WTC11 (cell line): ENCODE measurements at regions not wholly inside any gene's neighbourhood (a gene's known extent, or its start where the extent isn't known, plus 50 kb on each side); places are given as distances from the start of the nearest gene placed in this dataset.

Source experiments
- ATAC-seq: fragments of 200-7000 bp; cut with Tn5 transposase; 2 replicates; pipeline ENCODE4 v1.10.0; 2021; ENCODE audit warnings: mild to moderate bottlenecking, moderate library complexity
- CTCF ChIA-PET: fragments of 300-600 bp; sonication (Branson Sonifier 250); formaldehyde crosslinking; loops from one replicate; lab custom pipeline; 2021; ENCODE audit warnings: antibody characterized with exemption; lab: Charles Lee
- POLR2A ChIA-PET: fragments of 350-600 bp; sonication (Branson Sonifier 250); formaldehyde crosslinking; loops from one replicate; lab custom pipeline; 2021; ENCODE audit warnings: antibody characterized with exemption; lab: Charles Lee
- DNase-seq: peaks from one replicate; pipeline ENCODE4 v3.0.0; 2021; ENCODE audit warnings: low spot score
- H3K27ac Mint-ChIP-seq: 2 replicates; pipeline ENCODE4 v1.8.0; 2021; ENCODE audit warnings: mixed read lengths
- H3K27me3 Mint-ChIP-seq: 2 replicates; pipeline ENCODE4 v1.8.0; 2021; ENCODE audit warnings: low read depth, mild to moderate bottlenecking, moderate library complexity, mixed read lengths
- H3K36me3 Mint-ChIP-seq: 2 replicates; pipeline ENCODE4 v1.8.0; 2021; ENCODE audit warnings: mixed read lengths
- H3K4me1 Mint-ChIP-seq: 2 replicates; pipeline ENCODE4 v1.8.0; 2022; ENCODE audit warnings: mixed read lengths
- H3K4me3 Mint-ChIP-seq: 2 replicates; pipeline ENCODE4 v1.8.0; 2021; ENCODE audit warnings: mild to moderate bottlenecking, moderate library complexity, mixed read lengths
- H3K9me3 Mint-ChIP-seq: 2 replicates; pipeline ENCODE4 v1.8.0; 2021; ENCODE audit warnings: mixed read lengths
- ARID4B ChIP-seq: sonication (generic); formaldehyde crosslinking; IDR thresholded peaks from 2 replicates; pipeline ENCODE4 v1.8.0; 2023; ENCODE audit warnings: missing genetic modification reagents, mild to moderate bottlenecking, borderline replicate concordance
- CREM ChIP-seq: sonication (generic); formaldehyde crosslinking; IDR thresholded peaks from 2 replicates; pipeline ENCODE4 v1.8.1; 2022; ENCODE audit warnings: mild to moderate bottlenecking, missing genetic modification reagents, moderate library complexity
- E2F5 ChIP-seq: sonication (generic); formaldehyde crosslinking; IDR thresholded peaks from 2 replicates; pipeline ENCODE4 v1.8.1; 2022; ENCODE audit warnings: mild to moderate bottlenecking, moderate library complexity, missing genetic modification reagents
- FOXJ3 ChIP-seq: sonication (generic); formaldehyde crosslinking; IDR thresholded peaks from 2 replicates; pipeline ENCODE4 v1.9.0; 2021; ENCODE audit warnings: missing genetic modification reagents, mild to moderate bottlenecking, borderline replicate concordance
- HMGXB4 ChIP-seq: sonication (generic); formaldehyde crosslinking; IDR thresholded peaks from 2 replicates; pipeline ENCODE4 v1.8.1; 2023; ENCODE audit warnings: mild to moderate bottlenecking, moderate library complexity, missing genetic modification reagents
- IRF2 ChIP-seq: sonication (generic); formaldehyde crosslinking; IDR thresholded peaks from 2 replicates; pipeline ENCODE4 v1.8.0; 2022; ENCODE audit warnings: low read depth, missing genetic modification reagents, borderline replicate concordance
- ZNF232 ChIP-seq: sonication (generic); formaldehyde crosslinking; IDR thresholded peaks from 2 replicates; pipeline ENCODE4 v1.8.0; 2022; ENCODE audit warnings: mild to moderate bottlenecking, missing genetic modification reagents
- ZNF263 ChIP-seq: sonication (generic); formaldehyde crosslinking; IDR thresholded peaks from 2 replicates; pipeline ENCODE4 v1.8.1; 2022; ENCODE audit warnings: low read depth, mild to moderate bottlenecking, moderate library complexity, missing genetic modification reagents
- ZNF512 ChIP-seq: sonication (generic); formaldehyde crosslinking; IDR thresholded peaks from 2 replicates; pipeline ENCODE4 v1.8.1; 2022; ENCODE audit warnings: missing genetic modification reagents, borderline replicate concordance
- ZNF532 ChIP-seq: fragments of 250-450 bp; sonication (Bioruptor Pico); IDR thresholded peaks from 2 replicates; pipeline ENCODE4 v1.9.0; 2021; ENCODE audit warnings: mild to moderate bottlenecking, borderline replicate concordance
- TF ChIP-seq, protein P1 (sequence below): sonication (generic); formaldehyde crosslinking; conservative IDR thresholded peaks from 2 replicates; pipeline ENCODE4 v1.8.1; 2023; ENCODE audit warnings: mild to moderate bottlenecking, low read depth, missing genetic modification reagents, moderate library complexity

GRCh38 chr4:27911047-27911446 is 1050.4 kb downstream of the STIM2 start:
- Mint-ChIP-seq H3K9me3 (peaks cover 4% of the 10 kb centered on the region; the same call in 1 of the 2 replicates), H3K4me1 (peaks cover 10% of the 10 kb centered on the region), H3K36me3 (no peaks in the 10 kb centered on the region)
- CTCF ChIA-PET: no interaction called here
- no peak for ATAC-seq
- TF ChIP-seq ZNF263 (CRISPR knock-in tag) (no peak), ZNF532 (CRISPR knock-in tag) (no peak), ZNF232 (CRISPR knock-in tag) (no peak), E2F5 (no peak), HMGXB4 (no peak), ARID4B (CRISPR knock-in tag) (no peak), FOXJ3 (no peak), IRF2 (CRISPR knock-in tag) (no peak), ZNF512 (CRISPR knock-in tag) (no peak)
- TF ChIP-seq, all 79 proteins: peak for 0
- Mint-ChIP-seq H3K27ac (no peak overlapping the region), H3K4me3 (no peak overlapping the region), H3K27me3 (no peaks in the 10 kb centered on the region)
- POLR2A ChIA-PET: no interaction called here
- DNase-seq: no peak

DNA sequence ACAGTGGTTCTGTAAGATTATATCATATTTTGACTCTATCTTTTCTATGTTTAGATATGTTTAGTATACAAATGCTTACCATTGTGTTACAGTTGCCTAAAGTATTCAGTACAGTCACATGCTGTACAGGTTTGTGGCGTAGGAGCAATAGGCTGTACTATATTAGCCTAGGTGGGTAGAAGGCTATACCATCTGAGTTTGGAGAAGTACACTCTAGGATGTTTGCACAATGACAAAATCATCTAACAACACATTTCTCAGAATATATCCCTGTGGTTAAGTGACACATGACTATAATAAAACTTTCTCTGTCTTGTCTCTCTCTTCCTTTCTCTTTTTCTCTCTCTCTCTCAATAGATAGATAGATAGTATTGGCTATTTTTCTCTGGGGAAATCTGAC is 1053.1 kb downstream of the STIM2 start:
- peaks cover 12% of the 10 kb centered on the region for H3K4me1 Mint-ChIP-seq
- TF ChIP-seq, protein P1, sequence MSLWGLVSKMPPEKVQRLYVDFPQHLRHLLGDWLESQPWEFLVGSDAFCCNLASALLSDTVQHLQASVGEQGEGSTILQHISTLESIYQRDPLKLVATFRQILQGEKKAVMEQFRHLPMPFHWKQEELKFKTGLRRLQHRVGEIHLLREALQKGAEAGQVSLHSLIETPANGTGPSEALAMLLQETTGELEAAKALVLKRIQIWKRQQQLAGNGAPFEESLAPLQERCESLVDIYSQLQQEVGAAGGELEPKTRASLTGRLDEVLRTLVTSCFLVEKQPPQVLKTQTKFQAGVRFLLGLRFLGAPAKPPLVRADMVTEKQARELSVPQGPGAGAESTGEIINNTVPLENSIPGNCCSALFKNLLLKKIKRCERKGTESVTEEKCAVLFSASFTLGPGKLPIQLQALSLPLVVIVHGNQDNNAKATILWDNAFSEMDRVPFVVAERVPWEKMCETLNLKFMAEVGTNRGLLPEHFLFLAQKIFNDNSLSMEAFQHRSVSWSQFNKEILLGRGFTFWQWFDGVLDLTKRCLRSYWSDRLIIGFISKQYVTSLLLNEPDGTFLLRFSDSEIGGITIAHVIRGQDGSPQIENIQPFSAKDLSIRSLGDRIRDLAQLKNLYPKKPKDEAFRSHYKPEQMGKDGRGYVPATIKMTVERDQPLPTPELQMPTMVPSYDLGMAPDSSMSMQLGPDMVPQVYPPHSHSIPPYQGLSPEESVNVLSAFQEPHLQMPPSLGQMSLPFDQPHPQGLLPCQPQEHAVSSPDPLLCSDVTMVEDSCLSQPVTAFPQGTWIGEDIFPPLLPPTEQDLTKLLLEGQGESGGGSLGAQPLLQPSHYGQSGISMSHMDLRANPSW (CRISPR knock-in tag): no peak
- no peak for TF ChIP-seq CREM (CRISPR knock-in tag)
- TF ChIP-seq, all 79 proteins: peak for 0
- H3K9me3 Mint-ChIP-seq: peaks cover 4% of the 10 kb centered on the region; the same call in 1 of the 2 replicates
- POLR2A ChIA-PET: no interaction called here
- DNase-seq (no peak), ATAC-seq (no peak)
- H3K27me3 Mint-ChIP-seq: no peaks in the 10 kb centered on the region
- no peak overlapping the region for H3K4me3 Mint-ChIP-seq
- no peaks in the 10 kb centered on the region for H3K36me3 Mint-ChIP-seq
- H3K27ac Mint-ChIP-seq: no peak overlapping the region
- CTCF ChIA-PET: no interaction called here
